ENCODE measurements at regions not wholly inside any gene's neighbourhood (a gene's known extent, or its start where the extent isn't known, plus 50 kb on each side); places are given as distances from the start of the nearest gene placed in this dataset.

DNA sequence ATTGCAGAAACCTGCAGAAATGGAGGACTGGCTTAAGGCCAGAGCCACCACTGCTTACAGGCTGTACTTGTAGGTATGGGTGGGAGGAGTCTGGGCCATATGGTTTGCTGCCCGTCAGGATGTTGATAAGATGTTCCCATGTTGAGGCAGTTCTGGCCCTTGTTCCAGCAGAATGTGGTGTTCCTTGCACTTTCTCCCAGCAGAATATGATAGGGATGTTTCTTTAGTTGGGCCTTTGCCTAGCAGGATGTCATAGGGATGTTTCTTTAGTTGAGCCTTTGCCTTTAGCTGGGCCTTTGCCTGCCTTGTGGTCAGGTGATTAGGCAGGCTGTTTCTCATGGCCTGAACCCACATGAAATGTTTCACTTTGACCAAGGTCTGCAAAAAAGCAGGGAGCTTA lies 139.1 kb upstream of the PAQR3 start:
- TF ChIP-seq POLR2A (IDR thresholded peaks at IDR 0.05) = no peak
- no peak for TF ChIP-seq CTCF (IDR thresholded peaks at IDR 0.05)
